EL (cell line): ENCODE measurements at regions not wholly inside any gene's neighbourhood (a gene's known extent, or its start where the extent isn't known, plus 50 kb on each side); places are given as distances from the start of the nearest gene placed in this dataset.
"Not testable (repeated sequence)": the region's sequence is repeated elsewhere in the genome, so short reads cannot be mapped to it uniquely, and the experiment has no call there.

Source experiments
- DNase-seq: peaks from one replicate; pipeline ENCODE4 v3.0.0-alpha.2; 2016

- DNase-seq = no peak
Measured at GRCh38 chr4:30461218-30461617, 259.0 kb upstream of the PCDH7 start.

DNA sequence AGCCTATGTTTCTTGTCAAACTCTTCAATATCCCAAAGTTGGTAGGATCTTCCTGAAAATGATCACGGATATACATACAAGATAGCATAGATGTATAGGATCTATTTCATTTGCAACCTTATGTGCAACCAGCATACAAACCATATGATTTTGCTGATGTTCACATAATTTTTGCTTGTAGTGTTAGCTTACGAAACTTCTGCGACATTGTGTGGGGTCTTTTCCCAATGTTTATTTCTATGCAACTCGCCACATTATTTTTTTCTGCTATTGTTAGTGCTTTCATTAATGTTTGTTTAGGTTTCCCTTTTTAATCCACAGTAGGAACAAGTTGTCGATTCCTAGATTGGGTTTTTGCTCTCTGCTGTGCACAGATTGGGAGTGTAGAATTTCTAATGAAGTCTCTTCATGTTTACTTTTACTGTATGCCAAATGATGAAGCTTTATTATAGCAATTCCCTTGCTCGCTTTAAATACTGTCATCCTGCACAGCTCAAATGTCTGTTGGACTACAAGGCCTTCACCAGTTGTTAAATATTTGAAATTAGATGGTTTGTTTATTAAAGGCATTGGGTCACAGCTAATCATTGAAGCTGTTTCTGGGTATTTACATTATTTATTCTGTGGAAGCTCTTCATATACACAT lies 257.6 kb upstream of the PCDH7 start:
- DNase-seq = no peak

GRCh38 chr4:30471861-30472260 lies 248.3 kb upstream of the PCDH7 start:
- no peak for DNase-seq

GRCh38 chr4:30473225-30473624 lies 246.9 kb upstream of the PCDH7 start:
- DNase-seq = no peak

DNA sequence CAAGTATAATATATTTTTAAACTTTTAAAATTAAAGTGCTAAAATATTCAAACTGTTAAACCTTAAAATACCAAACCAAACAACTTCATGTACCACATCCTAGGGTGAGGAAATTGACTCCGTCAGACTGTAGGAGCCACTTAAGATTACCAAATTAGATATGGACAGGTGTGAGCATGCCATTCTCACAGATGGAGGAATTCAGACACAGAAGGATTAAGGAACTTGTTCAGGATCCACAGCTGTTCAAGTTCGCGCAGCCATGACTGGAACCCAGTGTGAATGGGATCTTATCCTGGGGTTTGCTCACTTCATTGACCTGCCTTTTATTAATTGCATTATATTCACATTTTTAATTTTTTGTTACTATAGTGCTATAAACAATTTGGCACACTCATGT lies 224.9 kb upstream of the PCDH7 start:
- no peak for DNase-seq

GRCh38 chr4:30495651-30496310 lies 224.4 kb upstream of the PCDH7 start:
- DNase-seq = no peak

- DNase-seq = no peak
Measured at GRCh38 chr4:30511751-30512150, 208.4 kb upstream of the PCDH7 start.

GRCh38 chr4:30518211-30518610 lies 202.0 kb upstream of the PCDH7 start:
- no peak for DNase-seq

DNA sequence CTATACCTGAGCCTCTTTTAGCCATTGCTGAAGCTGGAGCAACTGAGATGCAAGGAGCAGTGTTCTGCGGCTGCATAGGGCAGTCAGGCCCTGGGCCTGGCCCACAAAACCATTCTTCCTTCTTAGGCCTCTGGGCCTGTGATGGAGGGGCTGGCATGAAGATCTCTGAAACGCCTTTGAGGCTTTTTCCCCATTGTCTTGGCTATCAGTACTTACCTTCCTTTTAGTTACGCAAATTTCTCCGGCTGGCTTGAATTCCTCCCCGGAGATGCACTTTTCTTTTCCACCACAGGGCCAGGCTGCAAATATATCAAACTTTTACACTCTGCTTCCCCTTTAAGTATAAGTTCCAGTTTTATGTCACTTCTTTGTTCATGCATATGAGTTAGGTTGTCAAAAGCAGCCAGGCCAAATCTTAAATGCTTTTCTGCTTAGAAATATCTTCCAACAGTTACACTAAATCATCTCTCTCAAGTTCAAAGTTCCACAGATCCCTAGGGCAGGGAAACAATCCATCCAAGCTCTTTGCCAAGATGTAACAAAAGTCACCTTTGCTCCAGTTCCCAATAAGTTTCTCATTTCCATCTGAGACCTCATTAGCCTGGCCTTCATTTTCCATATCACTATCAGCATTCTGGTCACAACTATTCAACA lies 194.4 kb upstream of the PCDH7 start:
- DNase-seq = no peak

GRCh38 chr4:30535255-30535654 lies 184.9 kb upstream of the PCDH7 start:
- DNase-seq = peak; percentile 34

GRCh38 chr4:30536231-30536630 lies 183.9 kb upstream of the PCDH7 start:
- peak; percentile 46 for DNase-seq

- DNase-seq = peak; percentile 78
Measured at GRCh38 chr4:30537456-30537855, 182.7 kb upstream of the PCDH7 start.

- DNase-seq = no peak
Measured at GRCh38 chr4:30538794-30539193, 181.4 kb upstream of the PCDH7 start.

DNA sequence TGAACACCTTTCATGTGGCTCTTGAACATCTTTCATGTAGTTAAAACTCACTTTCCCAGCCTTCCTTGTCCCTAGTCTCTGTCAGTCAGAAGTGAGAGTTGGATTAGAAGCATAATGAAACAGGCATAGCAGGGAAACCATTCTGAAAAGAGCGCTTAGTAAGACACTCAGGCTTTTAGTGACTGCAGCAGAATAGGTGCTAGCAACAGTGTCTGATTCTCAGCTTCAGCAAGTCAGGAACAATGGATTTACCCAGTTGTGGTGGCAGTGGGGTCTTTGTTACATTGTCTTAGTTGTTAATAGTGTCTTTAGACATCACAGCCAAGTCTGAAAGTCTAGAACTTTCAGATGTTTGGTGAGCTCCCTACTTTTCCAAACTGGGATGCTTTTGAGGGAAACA lies 177.1 kb upstream of the PCDH7 start:
- no peak for DNase-seq

- DNase-seq = no peak
Measured at GRCh38 chr4:30553151-30553550, 167.0 kb upstream of the PCDH7 start.

DNA sequence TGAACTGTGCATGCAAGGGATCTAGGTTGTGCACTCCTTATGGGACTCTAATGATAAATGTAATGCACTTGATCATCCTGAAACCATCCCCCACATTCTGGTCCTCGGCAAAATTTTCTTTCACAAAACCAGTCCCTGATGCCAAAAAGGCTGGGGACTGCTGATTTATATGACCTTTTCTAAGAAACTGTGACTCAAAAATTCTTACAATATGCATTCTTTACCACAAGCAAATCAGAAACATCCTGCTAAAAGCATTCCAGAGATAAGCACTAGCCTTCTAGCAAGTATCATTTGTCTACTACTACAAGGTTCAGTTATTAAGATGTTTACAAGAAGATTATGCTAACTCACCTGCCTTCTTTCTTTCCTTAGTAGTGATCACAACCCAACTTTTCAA lies 166.5 kb upstream of the PCDH7 start:
- DNase-seq = peak; percentile 0

DNA sequence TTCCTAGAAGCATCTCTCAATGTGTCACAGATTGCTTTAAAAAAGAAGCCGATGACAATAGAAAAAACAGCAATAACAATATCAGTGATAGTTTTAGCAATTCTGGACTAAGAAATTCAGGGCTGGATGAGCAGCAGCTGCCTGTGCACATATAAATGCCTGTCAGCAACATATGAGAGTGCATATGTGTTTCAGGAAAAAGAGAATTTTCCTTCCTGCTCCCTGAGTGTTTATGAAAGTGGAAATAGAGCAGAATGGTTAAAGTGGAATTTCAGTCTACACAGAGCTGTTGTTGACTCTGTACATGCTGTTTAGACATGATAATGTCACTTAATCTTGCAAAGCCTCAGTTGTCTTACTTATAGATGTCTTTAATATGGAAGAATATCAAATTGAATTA lies 164.4 kb upstream of the PCDH7 start:
- no peak for DNase-seq

- no peak for DNase-seq
Measured at GRCh38 chr4:30559481-30559880, 160.7 kb upstream of the PCDH7 start.

GRCh38 chr4:30586850-30587249 lies 133.3 kb upstream of the PCDH7 start:
- no peak for DNase-seq

DNA sequence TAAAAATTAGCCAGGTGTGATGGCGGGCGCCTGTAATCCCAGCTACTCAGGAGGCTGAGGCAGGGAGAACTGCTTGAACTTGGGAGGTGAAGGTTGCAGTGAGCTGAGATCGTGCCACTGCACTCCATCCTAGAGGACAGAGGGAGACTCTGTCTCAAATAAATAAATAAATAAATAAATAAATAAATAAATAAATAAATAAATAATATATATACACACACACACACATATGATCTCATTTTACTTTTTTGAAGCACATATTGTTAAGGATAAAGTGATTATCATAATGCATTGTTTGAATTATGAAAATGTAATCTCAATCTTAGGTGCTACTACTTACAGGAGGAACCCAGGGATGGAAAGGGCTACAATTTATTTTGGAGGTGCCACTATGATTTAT lies 130.5 kb upstream of the PCDH7 start:
- not testable (repeated sequence) for DNase-seq

DNA sequence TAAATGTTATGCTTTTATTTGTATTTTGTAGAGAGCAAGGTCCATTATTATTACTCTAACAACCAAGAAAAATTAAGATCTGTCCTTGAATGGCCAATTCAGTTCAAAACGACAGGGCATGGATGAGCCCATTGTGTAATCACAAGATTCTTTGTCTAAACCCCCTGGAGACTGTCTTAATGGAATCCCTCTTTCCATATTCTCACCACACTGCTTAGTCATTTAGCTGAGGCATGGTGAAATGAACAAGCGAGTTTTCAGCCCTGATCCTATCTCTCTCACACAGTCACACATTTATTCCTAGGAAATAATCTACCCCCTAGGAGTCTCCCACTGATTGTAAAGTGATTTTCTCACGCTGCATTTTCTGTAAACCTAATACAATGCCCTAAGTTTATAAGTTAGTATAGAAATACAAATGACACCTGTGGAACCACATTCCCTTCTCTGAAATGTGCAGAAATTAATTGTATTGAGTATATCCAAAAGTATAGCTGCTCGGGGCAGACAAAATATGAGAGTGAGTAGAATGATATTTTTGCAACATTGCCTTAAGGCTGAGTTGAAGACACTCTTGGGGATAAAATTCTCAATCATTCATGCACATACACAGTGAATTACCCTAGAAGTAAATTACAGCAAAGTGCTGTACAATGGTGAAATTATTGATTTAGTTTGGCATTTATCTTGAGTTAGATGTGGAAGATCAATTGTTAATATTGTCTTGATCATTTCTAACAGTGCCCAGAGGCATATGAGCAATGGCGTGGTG lies 119.7 kb upstream of the PCDH7 start:
- DNase-seq = peak; percentile 28

- no peak for DNase-seq
Measured at GRCh38 chr4:30601070-30601865, 118.9 kb upstream of the PCDH7 start.
